ENCODE measurements at regions not wholly inside any gene's neighbourhood (a gene's known extent, or its start where the extent isn't known, plus 50 kb on each side); places are given as distances from the start of the nearest gene placed in this dataset.
"Not testable (repeated sequence)": the region's sequence is repeated elsewhere in the genome, so short reads cannot be mapped to it uniquely, and the experiment has no call there.

- no peak for DNase-seq
These were observed 334.5 kb upstream of the KCNMB2 start for GRCh38 chr3:178201714-178202113.

DNA sequence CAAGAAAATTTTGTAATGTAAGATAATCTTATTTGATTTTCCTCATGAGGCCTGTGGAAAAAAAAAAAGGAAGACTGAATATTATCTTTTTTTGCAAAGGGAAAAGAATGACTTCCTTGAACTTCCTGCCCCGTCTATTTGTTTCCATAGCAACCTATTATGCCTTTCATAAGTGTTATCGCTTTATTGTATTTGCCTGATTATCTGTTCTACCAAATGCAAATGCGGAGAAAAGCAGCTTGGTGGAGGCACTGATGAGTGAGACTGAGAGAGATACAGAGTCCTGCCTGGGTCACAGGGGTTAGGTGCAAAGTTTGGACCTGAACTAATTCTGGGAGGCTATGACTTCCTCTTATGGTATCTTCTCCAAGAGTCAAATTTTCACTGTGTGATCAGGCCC, 334.0 kb upstream of the KCNMB2 start:
- DNase-seq, result no peak

DNA sequence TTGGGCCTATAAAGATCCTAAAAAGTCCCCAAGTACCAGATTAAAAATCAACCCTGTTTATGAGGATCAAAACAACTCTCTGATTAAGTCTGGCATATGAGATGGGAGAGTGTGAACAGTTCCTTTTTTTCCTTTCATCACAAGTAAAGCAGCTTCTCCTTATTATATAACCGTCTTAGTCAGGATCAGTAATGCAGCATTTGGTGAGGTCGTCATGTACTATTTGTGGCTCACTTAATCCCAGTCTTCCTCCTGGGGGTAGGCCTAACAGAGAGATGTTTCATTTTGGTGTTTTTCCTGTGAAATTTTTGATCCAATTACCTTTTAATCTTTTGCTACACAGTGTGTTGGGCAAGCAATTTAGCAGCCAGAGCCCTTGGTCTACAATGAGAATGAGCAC, 333.1 kb upstream of the KCNMB2 start:
- DNase-seq, result no peak

DNA sequence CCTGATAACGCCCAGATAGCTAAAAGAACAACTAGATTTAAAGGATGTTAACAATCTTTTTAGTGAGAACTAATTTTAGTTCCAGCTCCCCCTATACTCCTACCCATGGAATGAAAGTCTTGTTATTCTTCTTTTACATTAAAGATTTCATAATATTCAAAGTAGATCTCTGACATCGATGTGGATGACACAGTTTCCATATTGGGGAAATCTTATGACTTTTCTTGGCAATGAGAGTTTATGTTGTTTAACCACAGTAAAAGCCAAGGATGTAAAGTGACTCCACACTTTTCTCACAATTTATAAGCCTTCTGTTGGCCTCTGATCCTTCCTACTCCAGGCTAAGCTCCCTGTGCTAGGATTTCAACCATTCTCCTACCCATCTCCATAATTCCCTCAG, 332.6 kb upstream of the KCNMB2 start:
- no peak for DNase-seq

DNA sequence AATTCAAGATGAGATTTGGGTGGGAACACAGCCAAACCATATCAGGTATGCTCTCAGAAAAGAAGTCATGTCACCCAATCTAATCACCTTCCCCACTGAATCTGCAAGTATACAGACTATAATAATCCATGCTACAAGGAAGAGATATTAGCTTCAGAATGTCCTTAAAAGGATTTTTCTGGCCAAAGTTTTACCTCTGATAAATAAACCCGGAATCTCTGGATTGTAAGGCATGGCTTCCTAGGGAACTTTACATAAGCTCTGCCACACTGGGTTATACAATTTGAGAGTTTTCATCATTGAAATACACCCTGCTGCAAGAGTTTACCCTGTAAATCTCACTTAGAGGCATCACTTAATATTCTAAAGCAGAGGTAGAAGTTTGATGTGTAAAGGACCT, 330.5 kb upstream of the KCNMB2 start:
- DNase-seq, result no peak

DNA sequence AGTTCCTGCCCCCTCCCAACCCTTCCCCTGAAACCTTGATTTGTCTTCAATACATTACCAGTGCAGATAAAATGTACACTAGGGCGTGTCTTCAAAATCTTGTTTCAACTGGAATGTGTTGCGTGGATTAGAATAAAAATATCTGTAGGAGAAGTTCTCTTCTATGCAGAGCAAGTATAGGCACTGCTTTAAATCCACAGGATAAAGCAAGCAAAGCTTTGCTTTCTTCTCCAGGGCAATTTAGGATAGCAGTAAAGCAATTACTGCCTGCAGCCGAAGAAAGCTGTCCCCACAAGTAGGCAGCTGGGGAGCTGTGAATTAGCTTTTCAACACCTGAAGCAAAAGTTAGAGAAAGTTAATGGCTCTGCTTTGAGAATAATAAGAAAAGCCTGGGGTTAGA, 329.7 kb upstream of the KCNMB2 start:
- DNase-seq, result no peak

- DNase-seq, result not testable (repeated sequence)
These were observed 329.1 kb upstream of the KCNMB2 start for GRCh38 chr3:178207161-178207560.

GRCh38 chr3:178207627-178208026, 328.6 kb upstream of the KCNMB2 start:
- not testable (repeated sequence) for DNase-seq

- DNase-seq, result not testable (repeated sequence)
These were observed 327.1 kb upstream of the KCNMB2 start for GRCh38 chr3:178209116-178209515.

DNA sequence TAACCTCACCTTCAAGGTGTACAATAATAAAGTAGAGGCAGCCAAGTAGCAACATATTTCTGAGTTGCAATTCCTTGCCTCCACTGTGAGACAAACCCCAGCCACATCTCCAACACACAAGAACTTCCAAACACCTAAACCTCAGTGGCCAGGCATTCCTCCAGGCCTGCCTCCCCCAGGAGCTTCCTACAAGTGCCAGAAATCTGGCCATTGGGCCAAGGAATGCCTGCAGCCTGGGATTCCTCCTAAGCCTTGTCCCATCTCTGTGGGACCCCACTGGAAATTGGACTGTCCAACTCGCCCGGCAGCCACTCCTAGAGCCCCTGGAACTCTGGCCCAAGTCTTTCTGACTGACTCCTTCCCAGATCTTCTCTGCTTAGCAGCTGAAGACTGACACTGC, 326.6 kb upstream of the KCNMB2 start:
- not testable (repeated sequence) for DNase-seq

GRCh38 chr3:178211086-178211485, 325.1 kb upstream of the KCNMB2 start:
- DNase-seq, result not testable (repeated sequence)

DNA sequence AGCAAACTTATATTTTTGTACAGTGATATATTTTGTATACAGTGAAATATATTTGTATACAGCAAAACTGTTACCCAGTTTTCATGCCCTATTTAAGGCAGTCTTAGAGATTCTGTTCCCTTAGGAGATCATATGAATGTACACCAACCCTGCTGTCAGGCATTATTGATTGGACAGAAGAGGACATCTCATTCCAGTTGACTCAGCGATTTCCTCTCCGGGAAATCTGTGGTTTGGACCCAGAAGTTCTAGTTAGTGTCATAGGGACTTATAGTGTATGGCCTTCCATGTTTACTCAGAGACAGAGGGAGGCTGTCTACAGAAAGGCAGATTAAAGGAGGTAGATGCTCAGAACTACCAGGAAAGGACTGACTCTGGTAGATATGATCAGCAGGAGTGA, 318.8 kb upstream of the KCNMB2 start:
- DNase-seq, result no peak

- DNase-seq, result no peak
These were observed 318.0 kb upstream of the KCNMB2 start for GRCh38 chr3:178218231-178218630.

- not testable (repeated sequence) for DNase-seq
These were observed 316.6 kb upstream of the KCNMB2 start for GRCh38 chr3:178219661-178220060.

GRCh38 chr3:178223876-178224275, 312.4 kb upstream of the KCNMB2 start:
- no peak for DNase-seq

DNA sequence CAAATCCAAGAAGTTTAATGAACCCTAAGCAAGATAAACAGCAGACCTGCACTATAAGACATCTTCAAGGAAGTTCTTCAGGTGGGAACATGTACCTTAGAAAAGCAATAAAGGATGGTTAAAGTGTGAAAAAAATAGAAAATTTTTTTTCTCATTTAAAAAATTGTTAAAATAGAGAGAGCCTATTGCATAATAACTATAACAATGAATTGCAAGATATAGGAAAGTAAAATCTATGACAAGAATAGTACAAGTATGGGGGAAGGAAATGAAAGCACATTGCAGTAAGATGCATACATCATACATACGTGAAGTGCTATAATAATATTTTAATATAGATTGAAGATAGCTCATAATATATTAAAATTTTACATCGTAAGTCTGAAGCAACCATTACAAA, 310.1 kb upstream of the KCNMB2 start:
- no peak for DNase-seq

GRCh38 chr3:178231645-178232044, 304.6 kb upstream of the KCNMB2 start:
- DNase-seq, result no peak

DNA sequence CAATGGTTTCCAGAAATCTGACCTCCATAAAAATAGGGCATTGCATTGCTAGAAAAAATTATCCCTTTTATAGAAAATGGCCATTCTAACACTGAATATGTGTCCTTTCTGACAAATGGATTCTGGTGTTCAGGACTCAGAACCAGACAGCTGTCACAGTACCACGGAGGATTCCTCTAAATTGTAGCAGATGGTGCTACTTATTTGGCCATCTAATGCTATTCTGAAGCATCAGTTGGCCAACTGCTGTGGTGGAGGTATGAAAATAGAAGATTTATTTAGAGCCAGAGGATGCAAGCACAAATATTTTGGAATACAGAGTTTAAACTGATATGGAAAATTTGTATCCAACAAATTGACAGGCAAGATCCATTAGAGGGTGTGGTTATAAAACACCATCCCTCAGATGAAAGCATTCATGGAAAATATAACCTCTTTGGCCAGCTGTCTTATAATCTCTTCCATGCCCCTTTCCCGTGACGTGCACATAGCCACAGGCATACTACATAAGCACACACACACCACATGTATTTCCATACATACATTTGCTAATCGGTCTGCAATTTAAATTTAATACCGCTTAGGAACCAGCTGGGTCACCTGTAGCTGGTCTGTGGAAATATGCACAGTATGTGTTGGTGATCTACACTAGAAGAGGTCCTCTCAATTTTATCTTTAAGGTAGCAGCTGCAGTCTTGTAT, 302.7 kb upstream of the KCNMB2 start:
- no peak for DNase-seq

GRCh38 chr3:178236555-178237277, 299.5 kb upstream of the KCNMB2 start:
- no peak for DNase-seq

DNA sequence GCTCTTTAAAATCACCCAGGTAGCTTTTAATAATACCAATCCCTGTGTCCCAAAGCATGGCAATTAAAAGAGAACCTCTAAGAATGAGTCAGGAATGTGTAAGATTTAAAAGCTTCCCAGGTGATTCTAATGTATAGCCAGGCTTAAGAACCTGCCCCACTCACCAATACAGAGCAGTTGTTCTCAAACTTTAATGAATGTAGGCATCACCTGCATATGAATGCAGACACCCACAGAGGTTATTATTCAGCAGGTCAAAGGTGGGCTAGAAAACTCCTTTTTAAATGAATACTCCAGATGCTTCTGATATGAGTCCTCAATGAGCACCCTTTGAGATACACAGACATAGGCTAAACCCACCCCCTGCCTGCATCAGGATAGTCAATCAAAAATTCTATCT, 298.1 kb upstream of the KCNMB2 start:
- no peak for DNase-seq

DNA sequence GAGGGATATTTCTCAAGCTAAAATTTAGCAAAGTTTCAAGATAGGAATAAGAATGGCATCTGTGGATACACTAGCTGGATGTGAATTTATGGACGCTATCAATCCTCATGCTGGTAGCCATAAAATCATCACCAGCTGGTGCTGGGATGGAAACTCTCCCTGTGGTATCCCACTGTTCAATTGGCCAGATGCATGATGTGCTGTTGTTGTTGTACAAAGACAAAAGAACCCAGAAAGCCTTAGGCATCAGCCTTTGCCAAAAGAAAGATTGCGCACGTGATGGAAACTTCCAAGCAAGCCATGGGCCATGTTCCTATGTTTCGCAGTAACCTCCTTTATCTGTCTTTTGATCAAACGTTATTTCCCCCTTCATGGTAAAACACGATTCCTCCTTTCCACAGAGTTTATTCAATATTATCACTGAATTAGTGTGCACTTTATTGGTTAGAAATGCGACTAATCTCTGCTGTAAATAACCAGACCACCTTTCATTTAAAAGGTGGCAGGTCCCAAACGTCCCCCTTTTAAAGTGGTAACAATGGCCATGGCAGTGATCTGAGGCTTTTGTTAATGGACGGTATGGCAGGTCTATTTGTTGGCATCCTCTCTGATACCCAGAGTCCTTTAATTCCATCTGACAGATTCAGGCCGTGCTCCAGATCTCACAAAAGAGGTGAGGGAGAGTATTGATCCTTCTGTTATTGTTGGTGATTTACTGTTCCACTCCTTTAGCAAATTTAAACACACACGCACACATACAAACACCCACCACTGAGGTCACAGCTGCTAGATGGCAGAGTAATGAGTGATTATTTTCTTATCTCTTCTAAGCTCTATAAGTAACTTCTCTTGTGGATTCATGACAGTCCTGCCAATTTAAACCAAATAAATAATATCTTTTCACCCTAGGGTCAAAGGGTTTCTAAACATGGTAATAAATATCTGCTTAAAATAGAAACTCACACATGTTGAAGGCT, 291.2 kb upstream of the KCNMB2 start:
- no peak for DNase-seq

DNA sequence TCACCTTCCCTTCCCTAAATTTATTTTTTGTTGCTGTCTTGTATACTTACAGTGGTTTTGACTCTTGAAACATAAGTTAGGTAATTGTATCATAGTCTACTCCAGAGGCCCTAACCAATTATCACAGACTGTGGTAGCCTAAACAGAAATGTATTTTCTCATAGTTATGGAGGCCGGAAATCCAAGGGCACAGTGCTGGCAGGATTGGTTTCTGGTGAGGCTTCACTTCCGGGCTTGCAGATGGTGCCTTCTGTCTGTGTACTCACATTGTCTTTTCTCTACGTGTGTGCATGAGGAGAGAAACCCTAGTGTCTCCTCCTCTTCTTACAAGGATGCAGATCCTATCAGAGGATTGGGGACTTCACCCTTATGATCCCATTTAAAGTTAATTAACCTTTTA, 290.2 kb upstream of the KCNMB2 start:
- DNase-seq, result no peak

GRCh38 chr3:178255315-178255714, 280.9 kb upstream of the KCNMB2 start:
- no peak for DNase-seq

DNA sequence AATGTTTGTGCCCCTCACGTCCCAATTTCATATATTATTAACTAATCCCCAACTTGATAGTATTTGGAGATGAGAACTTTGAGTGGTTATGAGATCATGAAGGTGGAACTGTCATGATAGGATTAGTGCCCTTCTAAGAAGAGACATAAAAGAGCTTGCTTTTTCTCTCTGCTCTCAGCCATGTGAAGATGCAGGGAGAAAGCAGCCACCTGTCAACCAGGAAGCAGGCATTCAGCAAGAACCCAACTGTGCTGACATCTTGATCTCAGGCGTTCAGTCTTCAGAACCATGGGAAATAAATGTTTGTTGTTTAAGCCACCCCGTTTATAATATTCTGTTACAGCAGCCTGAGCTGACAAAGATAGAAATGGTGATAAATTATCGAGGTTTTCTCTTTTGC, 278.7 kb upstream of the KCNMB2 start:
- no peak for DNase-seq
